SK-N-SH (cell line): ENCODE measurements at regions not wholly inside any gene's neighbourhood (a gene's known extent, or its start where the extent isn't known, plus 50 kb on each side); places are given as distances from the start of the nearest gene placed in this dataset.
A peak's percentile ranks its signal among the peaks of the same experiment; 100 is the strongest.

Experiments
- CTCF ChIA-PET: fragments of 300-600, 350-600 bp; formaldehyde crosslinking; extraction: SDS; loops from one replicate; lab custom pipeline; 2021; lab: Yijun Ruan, JAX
- POLR2A ChIA-PET: fragments of 350-600 bp; sonication (Branson Sonifier 250); formaldehyde crosslinking; extraction: SDS; loops from one replicate; lab custom pipeline; 2020; ENCODE audit warnings: antibody characterized with exemption, inconsistent platforms; lab: Yijun Ruan, JAX
- DNase-seq: peaks from one replicate; pipeline ENCODE4 v3.0.0; 2012
- H2AFZ ChIP-seq: fragments of 200-600 bp; sonication (generic); 2 replicates; pipeline ENCODE4 v1.8.1; 2016; ENCODE audit warnings: antibody characterized with exemption, mild to moderate bottlenecking, low read depth
- H3F3A ChIP-seq: fragments of 200-600 bp; sonication (generic); replicated peaks from 2 replicates; pipeline ENCODE3; 2016; ENCODE audit warnings: antibody characterized with exemption, mild to moderate bottlenecking; ENCODE audit not compliant: insufficient read depth
- H3K27ac ChIP-seq, 2 experiments: fragments of 200-500 bp in 1 of 2; fragments of 200-600 bp in 1 of 2; sonication (Bioruptor generic) in 1 of 2; sonication (generic), shearing (Covaris generic) in 1 of 2; 2 replicates each; pipeline versions ENCODE4 v1.5.1 to v1.6.1; 2014 to 2016; ENCODE audit warnings: low read depth in 2 of 2, inconsistent platforms in 1 of 2, low read length in 1 of 2, mild to moderate bottlenecking in 1 of 2, mixed read lengths in 1 of 2
- H3K27me3 ChIP-seq: fragments of 200-600 bp; sonication (generic), shearing (Covaris generic); 2 replicates; pipeline ENCODE4 v1.6.1; 2016; ENCODE audit warnings: mixed run types; ENCODE audit not compliant: insufficient read depth
- H3K36me3 ChIP-seq, 2 experiments: fragments of 200-500 bp in 1 of 2; fragments of 200-600 bp in 1 of 2; sonication (Bioruptor generic) in 1 of 2; sonication (generic) in 1 of 2; replicated peaks in 1 of 2; 2 replicates each; pipeline versions ENCODE3 to v1.5.1; 2014 to 2016; ENCODE audit warnings: low read length in 1 of 2, mild to moderate bottlenecking in 1 of 2; ENCODE audit not compliant: insufficient read depth in 2 of 2, control insufficient read depth in 1 of 2
- H3K4me1 ChIP-seq, 2 experiments: fragments of 200-500 bp in 1 of 2; fragments of 200-600 bp in 1 of 2; sonication (Bioruptor generic) in 1 of 2; sonication (generic), shearing (Covaris generic) in 1 of 2; 2 replicates each; pipeline versions ENCODE4 v1.5.1 to v1.6.1; 2014 to 2016; ENCODE audit warnings: low read depth in 1 of 2, low read length in 1 of 2, mixed run types in 1 of 2; ENCODE audit not compliant: insufficient read depth in 2 of 2, control insufficient read depth in 1 of 2
- H3K4me2 ChIP-seq: fragments of 200-600 bp; sonication (generic), shearing (Covaris generic); 2 replicates; pipeline ENCODE4 v1.6.1; 2017; ENCODE audit warnings: mixed run types
- H3K4me3 ChIP-seq, 2 experiments: fragments of 200-500 bp in 1 of 2; fragments of 200-600 bp in 1 of 2; sonication (Bioruptor generic) in 1 of 2; sonication (generic), shearing (Covaris generic) in 1 of 2; 2 replicates each; pipeline versions ENCODE4 v1.5.1 to v1.8.1; 2014 to 2016; ENCODE audit warnings: low read depth in 2 of 2, inconsistent platforms in 1 of 2, low read length in 1 of 2, mild to moderate bottlenecking in 1 of 2, mixed read lengths in 1 of 2, moderate library complexity in 1 of 2
- H3K79me2 ChIP-seq: fragments of 200-600 bp; sonication (generic); 2 replicates; pipeline ENCODE4 v1.8.1; 2017; ENCODE audit warnings: mild to moderate bottlenecking; ENCODE audit not compliant: insufficient read depth
- H3K9ac ChIP-seq: fragments of 200-600 bp; sonication (generic); 2 replicates; pipeline ENCODE4 v1.6.1; 2017; ENCODE audit warnings: mixed run types
- H3K9me2 ChIP-seq: fragments of 200-600 bp; sonication (generic); 2 replicates; pipeline ENCODE4 v1.6.1; 2017; ENCODE audit warnings: mixed run types
- H3K9me3 ChIP-seq: fragments of 200-600 bp; sonication (generic); 2 replicates; pipeline ENCODE4 v1.6.1; 2017; ENCODE audit warnings: mixed run types, mild to moderate bottlenecking, moderate library complexity
- H4K20me1 ChIP-seq: fragments of 200-600 bp; sonication (generic); 2 replicates; pipeline ENCODE4 v1.6.1; 2017; ENCODE audit warnings: mild to moderate bottlenecking, mixed run types; ENCODE audit not compliant: insufficient read depth
- CHD2 ChIP-seq: fragments of 150-350 bp; IDR thresholded peaks from 2 replicates; pipeline ENCODE4 v1.6.1; 2018; ENCODE audit warnings: low read length; ENCODE audit not compliant: partially characterized antibody
- FOSL2 ChIP-seq: IDR thresholded peaks from 2 replicates; pipeline ENCODE4 v1.4.0; 2012; ENCODE audit warnings: low read depth, mild to moderate bottlenecking, moderate library complexity, borderline replicate concordance
- FOXM1 ChIP-seq: IDR thresholded peaks from 2 replicates; pipeline ENCODE4 v1.4.0; 2012; ENCODE audit warnings: low read depth, mild to moderate bottlenecking
- GATA2 ChIP-seq: sonication (generic); formaldehyde crosslinking; IDR thresholded peaks from 2 replicates; pipeline ENCODE4 v1.5.0; 2020; ENCODE audit warnings: mild to moderate bottlenecking, missing genetic modification reagents
- JUND ChIP-seq: IDR thresholded peaks from 2 replicates; pipeline ENCODE4 v1.4.0; 2012
- MXI1 ChIP-seq: IDR thresholded peaks from 2 replicates; pipeline ENCODE4 v1.6.1; 2012; ENCODE audit warnings: mild to moderate bottlenecking, low read depth, low read length, improper control_type of control experiment
- RCOR1 ChIP-seq: fragments of 150-350 bp; IDR thresholded peaks from 2 replicates; pipeline ENCODE4 v1.6.1; 2017; ENCODE audit warnings: antibody characterized with exemption, low read length
- RFX5 ChIP-seq: IDR thresholded peaks from 2 replicates; pipeline ENCODE4 v1.6.1; 2012; ENCODE audit warnings: mild to moderate bottlenecking, improper control_type of control experiment, low read length
- RXRA ChIP-seq: IDR thresholded peaks from 2 replicates; pipeline ENCODE4 v1.4.0; 2012; ENCODE audit warnings: low read depth, mild to moderate bottlenecking, borderline replicate concordance
- SIN3A ChIP-seq: IDR thresholded peaks from 2 replicates; pipeline ENCODE4 v1.6.1; 2012; ENCODE audit warnings: low read depth, mild to moderate bottlenecking, low read length, moderate library complexity, borderline replicate concordance
- SMC3 ChIP-seq: IDR thresholded peaks from 2 replicates; pipeline ENCODE4 v1.6.1; 2012; ENCODE audit warnings: low read depth, low read length, improper control_type of control experiment
- TAF1 ChIP-seq: IDR thresholded peaks from 2 replicates; pipeline ENCODE4 v1.6.1; 2012; ENCODE audit warnings: low read depth, mild to moderate bottlenecking, low read length, moderate library complexity, borderline replicate concordance
- TCF12 ChIP-seq: IDR thresholded peaks from 2 replicates; pipeline ENCODE4 v1.4.0; 2012
- WGBS: methylation state at CpG from one replicate; pipeline ENCODE4 v1.1.6; 2017; ENCODE audit warnings: low lambda C conversion rate; 5-methylcytosine and 5-hydroxymethylcytosine counted together
- TF ChIP-seq, protein P1 (sequence below): fragments of 200-600 bp; sonication (generic); IDR thresholded peaks from 2 replicates; pipeline ENCODE4 v1.6.1; 2017; ENCODE audit warnings: antibody characterized with exemption, mild to moderate bottlenecking, moderate library complexity
- TF ChIP-seq, protein P2 (sequence below): IDR thresholded peaks from 2 replicates; pipeline ENCODE4 v1.4.0; 2012; ENCODE audit warnings: low read depth, borderline replicate concordance
- TF ChIP-seq, protein P3 (sequence below): IDR thresholded peaks from 2 replicates; pipeline ENCODE4 v1.4.0; 2012; ENCODE audit warnings: low read depth, borderline replicate concordance

DNA sequence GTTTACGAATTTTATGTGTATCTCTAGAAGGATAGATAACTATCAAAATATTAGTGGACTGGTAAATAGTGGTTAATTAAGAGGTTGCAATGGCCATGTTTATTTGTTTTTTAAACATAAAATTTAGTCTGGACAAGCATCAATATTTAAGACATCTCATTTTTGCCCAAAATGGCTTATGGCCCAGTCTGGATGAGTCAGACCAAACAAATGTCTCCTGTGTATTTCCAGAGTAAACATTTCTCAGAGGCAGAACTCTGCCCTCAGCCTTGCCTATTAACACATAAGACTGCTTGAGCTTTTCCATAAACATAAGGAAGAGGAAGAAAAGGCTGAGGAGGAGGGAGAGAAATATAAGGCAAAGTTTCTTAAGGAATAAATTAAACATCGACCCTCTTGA is 277.1 kb upstream of the DIAPH2 start:
- no peaks in the 10 kb centered on the region for H3K36me3 ChIP-seq
- no peak for DNase-seq
- no peaks in the 10 kb centered on the region for H3K79me2 ChIP-seq
- no peaks in the 10 kb centered on the region; the same call in 1 of the 2 replicates for H3K27me3 ChIP-seq
- H4K20me1 ChIP-seq = no peaks in the 10 kb centered on the region
- ChIA-PET CTCF (no interaction called here), POLR2A (no interaction called here)
- TF ChIP-seq MXI1 = no peak
- peak; percentile 21; the same call in 1 of the 2 replicates for TF ChIP-seq FOSL2
- H3K27ac ChIP-seq = peak overlapping the region in 1 of 2 experiments; percentile 41; a peak in 1 of 4 replicates
- no peaks in the 10 kb centered on the region for H3F3A ChIP-seq
- no peaks in the 10 kb centered on the region; a peak in 1 of 4 replicates for H3K4me1 ChIP-seq
- 42% methylated on average over 2 of the region's 2 CpGs for WGBS
- peak overlapping the region; percentile 56 for H2AFZ ChIP-seq
- no peak overlapping the region for H3K4me3 ChIP-seq
- H3K9ac ChIP-seq = no peak overlapping the region
- H3K9me3 ChIP-seq = no peaks in the 10 kb centered on the region
- H3K4me2 ChIP-seq = no peak overlapping the region
- no peaks in the 10 kb centered on the region for H3K9me2 ChIP-seq

DNA sequence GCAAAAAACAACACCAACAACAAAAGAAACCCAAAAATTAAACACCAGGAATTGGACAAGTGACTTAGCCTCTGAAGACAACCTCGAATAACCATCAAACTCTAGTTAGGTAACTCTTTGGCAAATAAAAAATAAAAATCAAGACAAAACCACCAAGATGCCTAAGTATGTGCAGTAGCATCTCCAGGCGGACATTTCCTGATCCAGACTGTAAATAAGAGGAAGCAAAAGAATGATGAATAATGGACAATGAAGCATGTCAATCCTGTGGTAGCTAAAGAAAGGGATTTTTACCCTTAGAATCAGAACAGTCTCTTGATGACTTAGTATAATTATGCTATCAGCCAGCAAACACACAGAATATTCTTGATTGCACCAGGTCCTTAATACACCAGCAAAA is 276.7 kb upstream of the DIAPH2 start:
- H3K4me3 ChIP-seq = no peak overlapping the region
- 33% methylated on average over 2 of the region's 2 CpGs for WGBS
- no peaks in the 10 kb centered on the region for H3K9me2 ChIP-seq
- H3K27ac ChIP-seq = peak overlapping the region in 1 of 2 experiments; percentile 16; a peak in 1 of 4 replicates
- CTCF ChIA-PET = no interaction called here
- no peaks in the 10 kb centered on the region; the same call in 1 of the 2 replicates for H3K27me3 ChIP-seq
- no peak for DNase-seq
- H4K20me1 ChIP-seq = no peaks in the 10 kb centered on the region
- no peak for TF ChIP-seq TCF12
- TF ChIP-seq RFX5 = no peak
- TF ChIP-seq, protein P1, sequence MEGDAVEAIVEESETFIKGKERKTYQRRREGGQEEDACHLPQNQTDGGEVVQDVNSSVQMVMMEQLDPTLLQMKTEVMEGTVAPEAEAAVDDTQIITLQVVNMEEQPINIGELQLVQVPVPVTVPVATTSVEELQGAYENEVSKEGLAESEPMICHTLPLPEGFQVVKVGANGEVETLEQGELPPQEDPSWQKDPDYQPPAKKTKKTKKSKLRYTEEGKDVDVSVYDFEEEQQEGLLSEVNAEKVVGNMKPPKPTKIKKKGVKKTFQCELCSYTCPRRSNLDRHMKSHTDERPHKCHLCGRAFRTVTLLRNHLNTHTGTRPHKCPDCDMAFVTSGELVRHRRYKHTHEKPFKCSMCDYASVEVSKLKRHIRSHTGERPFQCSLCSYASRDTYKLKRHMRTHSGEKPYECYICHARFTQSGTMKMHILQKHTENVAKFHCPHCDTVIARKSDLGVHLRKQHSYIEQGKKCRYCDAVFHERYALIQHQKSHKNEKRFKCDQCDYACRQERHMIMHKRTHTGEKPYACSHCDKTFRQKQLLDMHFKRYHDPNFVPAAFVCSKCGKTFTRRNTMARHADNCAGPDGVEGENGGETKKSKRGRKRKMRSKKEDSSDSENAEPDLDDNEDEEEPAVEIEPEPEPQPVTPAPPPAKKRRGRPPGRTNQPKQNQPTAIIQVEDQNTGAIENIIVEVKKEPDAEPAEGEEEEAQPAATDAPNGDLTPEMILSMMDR = no peak
- TF ChIP-seq MXI1 = no peak
- TF ChIP-seq JUND = no peak
- TF ChIP-seq CHD2 = no peak
- no peak for TF ChIP-seq SIN3A
- TF ChIP-seq TAF1 = no peak
- no peak for TF ChIP-seq RXRA
- TF ChIP-seq FOXM1 = no peak
- TF ChIP-seq SMC3 = no peak
- TF ChIP-seq, protein P2, sequence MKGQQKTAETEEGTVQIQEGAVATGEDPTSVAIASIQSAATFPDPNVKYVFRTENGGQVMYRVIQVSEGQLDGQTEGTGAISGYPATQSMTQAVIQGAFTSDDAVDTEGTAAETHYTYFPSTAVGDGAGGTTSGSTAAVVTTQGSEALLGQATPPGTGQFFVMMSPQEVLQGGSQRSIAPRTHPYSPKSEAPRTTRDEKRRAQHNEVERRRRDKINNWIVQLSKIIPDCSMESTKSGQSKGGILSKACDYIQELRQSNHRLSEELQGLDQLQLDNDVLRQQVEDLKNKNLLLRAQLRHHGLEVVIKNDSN = no peak
- no peak for TF ChIP-seq RCOR1
- no peak for TF ChIP-seq GATA2 (CRISPR knock-in tag)
- TF ChIP-seq, protein P3, sequence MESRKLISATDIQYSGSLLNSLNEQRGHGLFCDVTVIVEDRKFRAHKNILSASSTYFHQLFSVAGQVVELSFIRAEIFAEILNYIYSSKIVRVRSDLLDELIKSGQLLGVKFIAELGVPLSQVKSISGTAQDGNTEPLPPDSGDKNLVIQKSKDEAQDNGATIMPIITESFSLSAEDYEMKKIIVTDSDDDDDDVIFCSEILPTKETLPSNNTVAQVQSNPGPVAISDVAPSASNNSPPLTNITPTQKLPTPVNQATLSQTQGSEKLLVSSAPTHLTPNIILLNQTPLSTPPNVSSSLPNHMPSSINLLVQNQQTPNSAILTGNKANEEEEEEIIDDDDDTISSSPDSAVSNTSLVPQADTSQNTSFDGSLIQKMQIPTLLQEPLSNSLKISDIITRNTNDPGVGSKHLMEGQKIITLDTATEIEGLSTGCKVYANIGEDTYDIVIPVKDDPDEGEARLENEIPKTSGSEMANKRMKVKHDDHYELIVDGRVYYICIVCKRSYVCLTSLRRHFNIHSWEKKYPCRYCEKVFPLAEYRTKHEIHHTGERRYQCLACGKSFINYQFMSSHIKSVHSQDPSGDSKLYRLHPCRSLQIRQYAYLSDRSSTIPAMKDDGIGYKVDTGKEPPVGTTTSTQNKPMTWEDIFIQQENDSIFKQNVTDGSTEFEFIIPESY = no peak
- POLR2A ChIA-PET = no interaction called here
- H3F3A ChIP-seq = no peaks in the 10 kb centered on the region
- H3K9ac ChIP-seq = no peak overlapping the region
- H3K4me2 ChIP-seq = no peak overlapping the region
- H3K79me2 ChIP-seq = no peaks in the 10 kb centered on the region
- H3K36me3 ChIP-seq = no peaks in the 10 kb centered on the region
- H2AFZ ChIP-seq = peak overlapping the region; percentile 56
- H3K9me3 ChIP-seq = no peaks in the 10 kb centered on the region
- H3K4me1 ChIP-seq = no peaks in the 10 kb centered on the region; a peak in 1 of 4 replicates
